ENCODE measurements at regions not wholly inside any gene's neighbourhood (a gene's known extent, or its start where the extent isn't known, plus 50 kb on each side); places are given as distances from the start of the nearest gene placed in this dataset.

- H3K27ac Mint-ChIP-seq: no peak overlapping the region
- no peak overlapping the region for H3K4me3 Mint-ChIP-seq
- no peaks in the 10 kb centered on the region for H3K36me3 Mint-ChIP-seq
- no peaks in the 10 kb centered on the region for H3K4me1 Mint-ChIP-seq
- ATAC-seq: no peak
- H3K9me3 Mint-ChIP-seq: no peaks in the 10 kb centered on the region
- no peaks in the 10 kb centered on the region for H3K27me3 Mint-ChIP-seq
Measured at GRCh38 chr14:42378274-42378673, 771.6 kb downstream of the LRFN5 start.

GRCh38 chr14:42374332-42374731, 767.7 kb downstream of the LRFN5 start:
- no peaks in the 10 kb centered on the region for H3K4me1 Mint-ChIP-seq
- no peak for ATAC-seq
- H3K9me3 Mint-ChIP-seq: no peaks in the 10 kb centered on the region
- H3K27ac Mint-ChIP-seq: no peak overlapping the region
- no peak overlapping the region for H3K4me3 Mint-ChIP-seq
- no peaks in the 10 kb centered on the region for H3K27me3 Mint-ChIP-seq
- H3K36me3 Mint-ChIP-seq: no peaks in the 10 kb centered on the region

GRCh38 chr14:42370056-42370455, 763.4 kb downstream of the LRFN5 start:
- no peak for ATAC-seq
- no peaks in the 10 kb centered on the region for H3K9me3 Mint-ChIP-seq
- no peaks in the 10 kb centered on the region for H3K4me1 Mint-ChIP-seq
- no peaks in the 10 kb centered on the region for H3K36me3 Mint-ChIP-seq
- H3K27me3 Mint-ChIP-seq: no peaks in the 10 kb centered on the region
- no peak overlapping the region for H3K27ac Mint-ChIP-seq
- no peak overlapping the region for H3K4me3 Mint-ChIP-seq

- H3K4me3 Mint-ChIP-seq: no peak overlapping the region
- no peaks in the 10 kb centered on the region for H3K36me3 Mint-ChIP-seq
- no peaks in the 10 kb centered on the region for H3K27me3 Mint-ChIP-seq
- no peak for ATAC-seq
- no peak overlapping the region for H3K27ac Mint-ChIP-seq
- H3K4me1 Mint-ChIP-seq: no peaks in the 10 kb centered on the region
- no peaks in the 10 kb centered on the region for H3K9me3 Mint-ChIP-seq
Measured at GRCh38 chr14:42368234-42368633, 761.6 kb downstream of the LRFN5 start.

- peak; percentile 70 for ATAC-seq
- no peaks in the 10 kb centered on the region for H3K9me3 Mint-ChIP-seq
- H3K4me3 Mint-ChIP-seq: no peak overlapping the region
- H3K27ac Mint-ChIP-seq: no peak overlapping the region
- H3K4me1 Mint-ChIP-seq: peaks cover 7% of the 10 kb centered on the region
- no peaks in the 10 kb centered on the region for H3K36me3 Mint-ChIP-seq
- no peaks in the 10 kb centered on the region for H3K27me3 Mint-ChIP-seq
Measured at GRCh38 chr14:42353315-42353714, 746.6 kb downstream of the LRFN5 start.

GRCh38 chr14:42335918-42336317, 729.2 kb downstream of the LRFN5 start:
- Mint-ChIP-seq H3K27me3 (no peaks in the 10 kb centered on the region), H3K4me1 (no peaks in the 10 kb centered on the region), H3K36me3 (no peaks in the 10 kb centered on the region), H3K27ac (no peak overlapping the region), H3K4me3 (no peak overlapping the region), H3K9me3 (no peaks in the 10 kb centered on the region)
- ATAC-seq: no peak

GRCh38 chr14:42334931-42335330, 728.3 kb downstream of the LRFN5 start:
- H3K4me1 Mint-ChIP-seq: no peaks in the 10 kb centered on the region
- no peak overlapping the region for H3K27ac Mint-ChIP-seq
- no peaks in the 10 kb centered on the region for H3K27me3 Mint-ChIP-seq
- H3K36me3 Mint-ChIP-seq: no peaks in the 10 kb centered on the region
- no peak for ATAC-seq
- H3K9me3 Mint-ChIP-seq: no peaks in the 10 kb centered on the region
- H3K4me3 Mint-ChIP-seq: no peak overlapping the region

- no peaks in the 10 kb centered on the region for H3K36me3 Mint-ChIP-seq
- no peak overlapping the region for H3K4me3 Mint-ChIP-seq
- H3K27me3 Mint-ChIP-seq: no peaks in the 10 kb centered on the region
- no peak for ATAC-seq
- peaks cover 12% of the 10 kb centered on the region for H3K4me1 Mint-ChIP-seq
- no peak overlapping the region for H3K27ac Mint-ChIP-seq
- peaks cover 3% of the 10 kb centered on the region for H3K9me3 Mint-ChIP-seq
Measured at GRCh38 chr14:42323426-42323825, 716.8 kb downstream of the LRFN5 start.

GRCh38 chr14:42322531-42323284, 716.0 kb downstream of the LRFN5 start:
- Mint-ChIP-seq H3K4me3 (no peak overlapping the region), H3K27ac (no peak overlapping the region), H3K9me3 (peaks cover 3% of the 10 kb centered on the region), H3K27me3 (no peaks in the 10 kb centered on the region), H3K4me1 (peaks cover 12% of the 10 kb centered on the region), H3K36me3 (no peaks in the 10 kb centered on the region)
- ATAC-seq: no peak

GRCh38 chr14:42319996-42320395, 713.3 kb downstream of the LRFN5 start:
- no peak for ATAC-seq
- Mint-ChIP-seq H3K27ac (no peak overlapping the region), H3K4me1 (peaks cover 8% of the 10 kb centered on the region), H3K9me3 (peaks cover under 1% of the 10 kb centered on the region), H3K36me3 (no peaks in the 10 kb centered on the region), H3K27me3 (no peaks in the 10 kb centered on the region), H3K4me3 (no peak overlapping the region)

- ATAC-seq: no peak
- Mint-ChIP-seq H3K4me3 (no peak overlapping the region), H3K27me3 (no peaks in the 10 kb centered on the region), H3K27ac (no peak overlapping the region), H3K9me3 (peaks cover 2% of the 10 kb centered on the region), H3K4me1 (no peaks in the 10 kb centered on the region), H3K36me3 (no peaks in the 10 kb centered on the region)
Measured at GRCh38 chr14:42316693-42317092, 710.0 kb downstream of the LRFN5 start.

GRCh38 chr14:42311876-42312275, 705.2 kb downstream of the LRFN5 start:
- ATAC-seq: no peak
- H3K27ac Mint-ChIP-seq: no peak overlapping the region
- H3K4me1 Mint-ChIP-seq: no peaks in the 10 kb centered on the region
- no peaks in the 10 kb centered on the region for H3K27me3 Mint-ChIP-seq
- H3K4me3 Mint-ChIP-seq: no peak overlapping the region
- H3K36me3 Mint-ChIP-seq: no peaks in the 10 kb centered on the region
- peaks cover 6% of the 10 kb centered on the region for H3K9me3 Mint-ChIP-seq

GRCh38 chr14:42307239-42307825, 700.7 kb downstream of the LRFN5 start:
- ATAC-seq: no peak
- Mint-ChIP-seq H3K4me3 (no peak overlapping the region), H3K27ac (no peak overlapping the region), H3K9me3 (peaks cover 8% of the 10 kb centered on the region), H3K27me3 (no peaks in the 10 kb centered on the region), H3K4me1 (no peaks in the 10 kb centered on the region), H3K36me3 (no peaks in the 10 kb centered on the region)

- no peaks in the 10 kb centered on the region for H3K4me1 Mint-ChIP-seq
- no peak for ATAC-seq
- no peak overlapping the region for H3K4me3 Mint-ChIP-seq
- H3K27ac Mint-ChIP-seq: no peak overlapping the region
- H3K9me3 Mint-ChIP-seq: peaks cover 2% of the 10 kb centered on the region
- H3K36me3 Mint-ChIP-seq: no peaks in the 10 kb centered on the region
- no peaks in the 10 kb centered on the region for H3K27me3 Mint-ChIP-seq
Measured at GRCh38 chr14:42299692-42300091, 693.0 kb downstream of the LRFN5 start.

GRCh38 chr14:42293180-42293579, 686.5 kb downstream of the LRFN5 start:
- H3K36me3 Mint-ChIP-seq: no peaks in the 10 kb centered on the region
- no peaks in the 10 kb centered on the region for H3K27me3 Mint-ChIP-seq
- ATAC-seq: no peak
- H3K27ac Mint-ChIP-seq: no peak overlapping the region
- peaks cover 6% of the 10 kb centered on the region for H3K4me1 Mint-ChIP-seq
- H3K9me3 Mint-ChIP-seq: peaks cover 5% of the 10 kb centered on the region
- no peak overlapping the region for H3K4me3 Mint-ChIP-seq

GRCh38 chr14:42277840-42278239, 671.2 kb downstream of the LRFN5 start:
- H3K36me3 Mint-ChIP-seq: no peaks in the 10 kb centered on the region
- no peaks in the 10 kb centered on the region for H3K4me1 Mint-ChIP-seq
- H3K9me3 Mint-ChIP-seq: no peaks in the 10 kb centered on the region
- H3K27ac Mint-ChIP-seq: no peak overlapping the region
- no peak for ATAC-seq
- H3K27me3 Mint-ChIP-seq: no peaks in the 10 kb centered on the region
- H3K4me3 Mint-ChIP-seq: no peak overlapping the region
